DOHH2 (cell line): ENCODE measurements at regions not wholly inside any gene's neighbourhood (a gene's known extent, or its start where the extent isn't known, plus 50 kb on each side); places are given as distances from the start of the nearest gene placed in this dataset.
"Not testable (repeated sequence)": the region's sequence is repeated elsewhere in the genome, so short reads cannot be mapped to it uniquely, and the experiment has no call there.

ENCODE experiments used
- CTCF ChIP-seq: fragments of 200-600 bp; sonication (generic); IDR thresholded peaks from one replicate; pipeline ENCODE4 v1.5.1; 2014; ENCODE audit warnings: antibody characterized with exemption, mild to moderate bottlenecking, low read depth, low read length; ENCODE audit not compliant: poor library complexity, severe bottlenecking
- EZH2phosphoT487 ChIP-seq: fragments of 200-600 bp; sonication (generic); IDR thresholded peaks from 2 replicates; pipeline ENCODE4 v1.6.1; 2017; ENCODE audit warnings: borderline replicate concordance, mild to moderate bottlenecking, antibody characterized with exemption, low read length, moderate library complexity, mixed read lengths

DNA sequence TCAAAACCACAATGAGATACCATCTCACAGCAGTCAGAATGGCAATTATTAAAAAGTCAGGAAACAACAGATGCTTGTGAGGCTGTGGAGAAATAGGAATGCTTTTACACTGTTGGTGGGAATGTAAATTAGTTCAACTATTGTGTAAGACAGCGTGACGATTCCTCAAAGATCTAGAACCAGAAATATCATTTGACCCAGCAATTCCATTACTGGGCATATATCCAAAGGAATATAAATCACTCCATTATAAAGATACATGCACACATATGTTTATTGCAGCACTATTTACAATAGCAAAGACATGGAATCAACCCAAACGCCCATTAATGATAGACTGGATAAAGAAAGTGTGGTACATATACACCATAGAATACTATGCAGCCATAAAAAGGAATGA is 50.6 kb upstream of the DNAJC10 start:
- TF ChIP-seq CTCF, EZH2phosphoT487: not testable (repeated sequence)
